H1 (cell line): ENCODE measurements at regions not wholly inside any gene's neighbourhood (a gene's known extent, or its start where the extent isn't known, plus 50 kb on each side); places are given as distances from the start of the nearest gene placed in this dataset.

Experiments
- CTCF ChIA-PET: fragments of 300-600 bp; sonication (Branson Sonifier 250); formaldehyde crosslinking; loops from one replicate; lab custom pipeline; 2021; ENCODE audit not compliant: partially characterized antibody; lab: Charles Lee
- POLR2A ChIA-PET: fragments of 300-600 bp; sonication (Branson Sonifier 250); formaldehyde crosslinking; loops from one replicate; lab custom pipeline; 2021; ENCODE audit warnings: inconsistent platforms; ENCODE audit not compliant: partially characterized antibody; lab: Charles Lee
- DNase-seq, 2 experiments: peaks; one replicate each; pipeline versions ENCODE4 v3.0.0 to v3.0.0-alpha.2; 2010 to 2022; ENCODE audit warnings: low spot score in 2 of 2, low read depth in 1 of 2, mixed read lengths in 1 of 2
- FAIRE-seq: peaks from 2 replicates; lab custom pipeline; 2011; peaks lifted over from hg19 to GRCh38; lab: Jason Lieb, UNC
- H2AFZ ChIP-seq: 2 replicates; pipeline ENCODE4 v1.8.1; 2012; ENCODE audit warnings: low read length, inconsistent platforms
- H2AK5ac ChIP-seq: 2 replicates; pipeline ENCODE4 v1.6.1; 2013; ENCODE audit warnings: low read depth, low read length
- H2BK120ac ChIP-seq: replicated peaks from 2 replicates; pipeline ENCODE3; 2013; ENCODE audit warnings: low read depth, low read length, inconsistent platforms
- H2BK12ac ChIP-seq: 2 replicates; pipeline ENCODE4 v1.6.1; 2013; ENCODE audit warnings: low read depth, low read length
- H2BK15ac ChIP-seq: 2 replicates; pipeline ENCODE4 v1.6.1; 2013; ENCODE audit warnings: low read length
- H2BK20ac ChIP-seq: 2 replicates; pipeline ENCODE4 v1.6.1; 2013; ENCODE audit warnings: low read length
- H2BK5ac ChIP-seq: 2 replicates; pipeline ENCODE4 v1.6.1; 2013; ENCODE audit warnings: low read depth, low read length
- H3K14ac ChIP-seq: 2 replicates; pipeline ENCODE4 v1.6.1; 2013; ENCODE audit warnings: inconsistent platforms; ENCODE audit not compliant: insufficient read length
- H3K18ac ChIP-seq: 2 replicates; pipeline ENCODE4 v1.6.1; 2013; ENCODE audit warnings: low read length; ENCODE audit errors: extremely low read depth
- H3K23ac ChIP-seq: 2 replicates; pipeline ENCODE4 v1.6.1; 2013; ENCODE audit warnings: inconsistent platforms; ENCODE audit not compliant: insufficient read length
- H3K23me2 ChIP-seq: 2 replicates; pipeline ENCODE4 v1.6.1; 2013; ENCODE audit warnings: low read depth, low read length
- H3K27ac ChIP-seq: 2 replicates; pipeline ENCODE4 v1.6.1; 2011; ENCODE audit warnings: low read depth, low read length, inconsistent platforms
- H3K27me3 ChIP-seq, 4 experiments: replicated peaks in 1 of 4; 1 replicate in 1 of 4; 2 replicates in 3 of 4; pipeline versions ENCODE4 v1.6.1 to v1.8.1; 2011 to 2013; ENCODE audit warnings: low read length in 3 of 4, mild to moderate bottlenecking in 3 of 4, inconsistent platforms in 2 of 4, mixed read lengths in 2 of 4, moderate library complexity in 1 of 4; ENCODE audit not compliant: control insufficient read depth in 3 of 4, insufficient read depth in 3 of 4; ENCODE audit errors: extremely low read depth in 1 of 4
- H3K36me3 ChIP-seq, 4 experiments: 2 replicates each; pipeline versions ENCODE4 v1.6.1 to v1.8.1; 2011 to 2013; ENCODE audit warnings: mild to moderate bottlenecking in 4 of 4, low read length in 3 of 4, moderate library complexity in 2 of 4, control low read depth in 1 of 4, inconsistent platforms in 1 of 4; ENCODE audit not compliant: insufficient read depth in 4 of 4, control insufficient read depth in 2 of 4
- H3K4ac ChIP-seq: replicated peaks from 2 replicates; pipeline ENCODE3; 2013; ENCODE audit warnings: low read length, low read depth, mixed read lengths, inconsistent platforms; ENCODE audit not compliant: insufficient read length
- H3K4me1 ChIP-seq, 4 experiments: replicated peaks in 1 of 4; 1 replicate in 1 of 4; 2 replicates in 3 of 4; pipeline versions ENCODE4 v1.6.1 to v1.8.1; 2011 to 2013; ENCODE audit warnings: low read length in 3 of 4, inconsistent platforms in 2 of 4, mixed read lengths in 1 of 4; ENCODE audit not compliant: insufficient read depth in 4 of 4, control insufficient read depth in 3 of 4
- H3K4me2 ChIP-seq, 2 experiments: 2 replicates each; pipeline versions ENCODE4 v1.6.1 to v1.8.1; 2011 to 2013; ENCODE audit warnings: low read depth in 2 of 2, low read length in 2 of 2, control low read depth in 1 of 2, inconsistent platforms in 1 of 2, mild to moderate bottlenecking in 1 of 2; ENCODE audit not compliant: insufficient read depth in 1 of 2
- H3K4me3 ChIP-seq, 4 experiments: fragments of 200-600, 300-600 bp in 1 of 4; sonication (generic), shearing (Covaris generic), sonication (Bioruptor Twin) in 1 of 4; 2 replicates each; pipeline versions ENCODE4 v1.5.1 to v1.8.1; 2011 to 2016; ENCODE audit warnings: low read length in 4 of 4, low read depth in 3 of 4, control low read depth in 2 of 4, inconsistent platforms in 2 of 4, mild to moderate bottlenecking in 2 of 4, mixed read lengths in 1 of 4, moderate library complexity in 1 of 4; ENCODE audit not compliant: insufficient read depth in 2 of 4; ENCODE audit errors: extremely low read depth in 1 of 4
- H3K56ac ChIP-seq: replicated peaks from 2 replicates; pipeline ENCODE3; 2013; ENCODE audit warnings: low read depth, mild to moderate bottlenecking, mixed read lengths, low read length, inconsistent platforms; ENCODE audit not compliant: insufficient read length
- H3K79me1 ChIP-seq: 2 replicates; pipeline ENCODE4 v1.6.1; 2013; ENCODE audit warnings: low read depth, low read length, control low read depth
- H3K79me2 ChIP-seq, 2 experiments: 2 replicates each; pipeline versions ENCODE4 v1.6.1 to v1.8.1; 2012 to 2013; ENCODE audit warnings: low read length in 2 of 2, mild to moderate bottlenecking in 2 of 2, inconsistent platforms in 1 of 2; ENCODE audit not compliant: insufficient read depth in 2 of 2, control insufficient read depth in 1 of 2
- H3K9ac ChIP-seq, 4 experiments: replicated peaks in 1 of 4; 1 replicate in 1 of 4; 2 replicates in 3 of 4; pipeline versions ENCODE4 v1.6.1 to v1.8.1; 2011 to 2013; ENCODE audit warnings: low read depth in 3 of 4, low read length in 3 of 4, control low read depth in 2 of 4, mild to moderate bottlenecking in 2 of 4, moderate library complexity in 2 of 4, inconsistent platforms in 1 of 4; ENCODE audit errors: extremely low read depth in 1 of 4
- H3K9me3 ChIP-seq, 2 experiments: 2 replicates each; pipeline versions ENCODE4 v1.6.1 to v1.8.1; 2012 to 2013; ENCODE audit warnings: mild to moderate bottlenecking in 2 of 2, moderate library complexity in 2 of 2, control low read depth in 1 of 2, inconsistent platforms in 1 of 2, low read depth in 1 of 2, low read length in 1 of 2, mixed read lengths in 1 of 2; ENCODE audit not compliant: insufficient read depth in 2 of 2
- H4K20me1 ChIP-seq, 2 experiments: replicated peaks in 1 of 2; 2 replicates each; pipeline versions ENCODE3 to v1.8.1; 2011 to 2013; ENCODE audit warnings: inconsistent platforms in 2 of 2, low read length in 2 of 2, mild to moderate bottlenecking in 1 of 2; ENCODE audit not compliant: insufficient read depth in 2 of 2, control insufficient read depth in 1 of 2
- H4K5ac ChIP-seq: 2 replicates; pipeline ENCODE4 v1.6.1; 2013; ENCODE audit warnings: low read length, low read depth, mixed read lengths, inconsistent platforms; ENCODE audit not compliant: insufficient read length
- H4K8ac ChIP-seq: 2 replicates; pipeline ENCODE4 v1.8.0; 2013; ENCODE audit warnings: mild to moderate bottlenecking, moderate library complexity, low read length, inconsistent platforms; ENCODE audit not compliant: insufficient read depth; ENCODE audit errors: extremely low read depth
- H4K91ac ChIP-seq: replicated peaks from 2 replicates; pipeline ENCODE3; 2013; ENCODE audit warnings: low read length, mixed read lengths, inconsistent platforms; ENCODE audit not compliant: insufficient read length
- BACH1 ChIP-seq: IDR thresholded peaks from 2 replicates; pipeline ENCODE4 v1.6.1; 2012; ENCODE audit warnings: low read length, improper control_type of control experiment
- EGR1 ChIP-seq: IDR thresholded peaks from 2 replicates; pipeline ENCODE4 v1.6.1; 2011; ENCODE audit warnings: low read depth, low read length, borderline replicate concordance
- EP300 ChIP-seq, 2 experiments: IDR thresholded peaks; 1 replicate in 1 of 2; 2 replicates in 1 of 2; pipeline ENCODE4 v1.6.1; 2011 to 2012; ENCODE audit warnings: low read depth in 2 of 2, low read length in 2 of 2, mild to moderate bottlenecking in 2 of 2, borderline replicate concordance in 1 of 2, inconsistent platforms in 1 of 2, moderate library complexity in 1 of 2
- POLR2AphosphoS5 ChIP-seq: IDR thresholded peaks from 2 replicates; pipeline ENCODE4 v1.6.1; 2011; ENCODE audit warnings: low read depth, low read length
- SIN3A ChIP-seq, 2 experiments: IDR thresholded peaks in 1 of 2; conservative IDR thresholded peaks in 1 of 2; 2 replicates each; pipeline ENCODE4 v1.6.1; 2011 to 2012; ENCODE audit warnings: low read length in 2 of 2, improper control_type of control experiment in 1 of 2, low read depth in 1 of 2, mild to moderate bottlenecking in 1 of 2
- SIX5 ChIP-seq: IDR thresholded peaks from 2 replicates; pipeline ENCODE4 v1.6.1; 2011; ENCODE audit warnings: mild to moderate bottlenecking, low read depth, low read length
- TEAD4 ChIP-seq: IDR thresholded peaks from 2 replicates; pipeline ENCODE4 v1.6.1; 2012; ENCODE audit warnings: low read depth, low read length, inconsistent platforms, mixed read lengths
- WGBS, 2 experiments: shearing (Covaris generic) in 1 of 2; methylation state at CpG; one replicate each; pipeline versions ENCODE4 v1.1.6 to v1.1.7; 2013 to 2015; ENCODE audit warnings: low lambda C conversion rate in 2 of 2, mixed read lengths in 2 of 2, inconsistent platforms in 1 of 2, low coverage in 1 of 2, missing lambda C conversion rate in 1 of 2; ENCODE audit not compliant: insufficient replicate concordance in 2 of 2, insufficient coverage in 1 of 2, insufficient read length in 1 of 2; ENCODE audit errors: extremely low coverage in 1 of 2, missing lambda C conversion rate in 1 of 2; 5-methylcytosine and 5-hydroxymethylcytosine counted together

GRCh38 chr10:53023411-53023810 is 250.8 kb upstream of the MBL2 start:
- Histone ChIP-seq H4K5ac (no peak overlapping the region), H3K14ac (no peak overlapping the region), H2BK5ac (peak overlapping the region; percentile 100; the same call in 1 of the 2 replicates), H3K4me1 (peaks cover 4 to 9% (median 8%) of the 10 kb centered on the region in 4 experiments; a peak in 6 of 7 replicates), H3K4me3 (no peak overlapping the region), H3K23ac (no peak overlapping the region), H4K8ac (no peak overlapping the region), H4K20me1 (no peaks in the 10 kb centered on the region), H2BK20ac (peak overlapping the region; percentile 99), H3K4me2 (peak overlapping the region in 1 of 2 experiments; percentile 72; a peak in 1 of 4 replicates)
- no peak for FAIRE-seq
- CTCF ChIA-PET, result no interaction called here
- TF ChIP-seq TEAD4 (no peak), SIN3A (conservative IDR thresholded peaks at IDR 0.05 in 1 of 2, IDR thresholded peaks at IDR 0.05 in 1 of 2; ENCODE audit: low read depth in 1 of 2, low read length in 2 of 2) (no peak), BACH1 (no peak), POLR2AphosphoS5 (no peak), EP300 (IDR thresholded peaks at IDR 0.05; ENCODE audit: borderline replicate concordance in 1 of 2, low read depth in 2 of 2, low read length in 2 of 2) (no peak), EGR1 (no peak), SIX5 (no peak)
- TF ChIP-seq, all 59 proteins: peak for 0
- H3K9ac ChIP-seq, result no peak overlapping the region
- H4K91ac ChIP-seq, result peak overlapping the region; percentile 81
- no peaks in the 10 kb centered on the region; the same call in 1 of the 2 replicates for H3K23me2 ChIP-seq
- H3K18ac ChIP-seq, result peak overlapping the region; percentile 95
- H2BK15ac ChIP-seq, result no peak overlapping the region
- peak overlapping the region; percentile 95; the same call in 1 of the 2 replicates for H2AK5ac ChIP-seq
- POLR2A ChIA-PET, result interaction anchor here (1.2 kb wide), 1 partner anchor 9 kb away, joined by 4 read pairs; no protein-coding TSS in a partner anchor
- no peaks in the 10 kb centered on the region; a peak in 1 of 4 replicates for H3K9me3 ChIP-seq
- DNase-seq, result no peak
- H2BK12ac ChIP-seq, result peak overlapping the region; percentile 99; the same call in 1 of the 2 replicates
- no peaks in the 10 kb centered on the region for H3K79me2 ChIP-seq
- 83% methylated on average over 2 of the region's 2 CpGs; no CpG with 5 or more reads in 1 of the 2 experiments for WGBS, 2 experiments
- H3K56ac ChIP-seq, result no peak overlapping the region
- no peak overlapping the region for H3K27ac ChIP-seq
- H3K79me1 ChIP-seq, result no peaks in the 10 kb centered on the region
- H3K36me3 ChIP-seq, result peaks cover 0 to 2% (median 0%) of the 10 kb centered on the region in 4 experiments; a peak in 2 of 8 replicates
- no peak overlapping the region for H3K4ac ChIP-seq
- H2BK120ac ChIP-seq, result peak overlapping the region; percentile 41
- H3K27me3 ChIP-seq, result no peaks in the 10 kb centered on the region
- no peak overlapping the region for H2AFZ ChIP-seq
